ENCODE measurements at regions not wholly inside any gene's neighbourhood (a gene's known extent, or its start where the extent isn't known, plus 50 kb on each side); places are given as distances from the start of the nearest gene placed in this dataset.
"Not testable (repeated sequence)": the region's sequence is repeated elsewhere in the genome, so short reads cannot be mapped to it uniquely, and the experiment has no call there.

- DNase-seq, result no peak
These were observed 54.6 kb downstream of the DKK1 start for GRCh38 chr10:52368725-52369124.

GRCh38 chr10:52374207-52374606 lies 60.1 kb downstream of the DKK1 start:
- DNase-seq, result not testable (repeated sequence)

- DNase-seq, result no peak
These were observed 62.7 kb downstream of the DKK1 start for GRCh38 chr10:52376694-52377354.

GRCh38 chr10:52378124-52378523 lies 64.0 kb downstream of the DKK1 start:
- no peak for DNase-seq

GRCh38 chr10:52379287-52379686 lies 65.2 kb downstream of the DKK1 start:
- DNase-seq, result no peak

GRCh38 chr10:52383088-52383487 lies 69.0 kb downstream of the DKK1 start:
- no peak for DNase-seq

GRCh38 chr10:52387744-52388143 lies 73.7 kb downstream of the DKK1 start:
- no peak for DNase-seq

- no peak for DNase-seq
These were observed 76.3 kb downstream of the DKK1 start for GRCh38 chr10:52390388-52390787.

GRCh38 chr10:52391927-52392602 lies 78.0 kb downstream of the DKK1 start:
- DNase-seq, result no peak

GRCh38 chr10:52394246-52394645 lies 80.2 kb downstream of the DKK1 start:
- DNase-seq, result no peak

GRCh38 chr10:52400562-52400961 lies 86.5 kb downstream of the DKK1 start:
- DNase-seq, result no peak

GRCh38 chr10:52403801-52404200 lies 89.7 kb downstream of the DKK1 start:
- not testable (repeated sequence) for DNase-seq

- no peak for DNase-seq
These were observed 95.1 kb downstream of the DKK1 start for GRCh38 chr10:52409195-52409594.

GRCh38 chr10:52409928-52410327 lies 95.8 kb downstream of the DKK1 start:
- DNase-seq, result no peak

- DNase-seq, result no peak
These were observed 96.8 kb downstream of the DKK1 start for GRCh38 chr10:52410916-52411315.

- no peak for DNase-seq
These were observed 105.2 kb downstream of the DKK1 start for GRCh38 chr10:52419281-52419680.

- DNase-seq, result no peak
These were observed 106.6 kb downstream of the DKK1 start for GRCh38 chr10:52420656-52421055.

- no peak for DNase-seq
These were observed 109.3 kb downstream of the DKK1 start for GRCh38 chr10:52423369-52423768.

- no peak for DNase-seq
These were observed 110.3 kb downstream of the DKK1 start for GRCh38 chr10:52424341-52424740.

GRCh38 chr10:52434734-52435133 lies 120.7 kb downstream of the DKK1 start:
- DNase-seq, result no peak

GRCh38 chr10:52436664-52437063 lies 122.6 kb downstream of the DKK1 start:
- DNase-seq, result no peak

GRCh38 chr10:52437205-52437646 lies 123.1 kb downstream of the DKK1 start:
- DNase-seq, result no peak

- DNase-seq, result no peak
These were observed 124.0 kb downstream of the DKK1 start for GRCh38 chr10:52438119-52438518.

GRCh38 chr10:52440612-52441285 lies 126.7 kb downstream of the DKK1 start:
- DNase-seq, result peak; percentile 12

Data from NCI-H69 (cell line).